Sigmoid colon (tissue), 4 donors: ENCODE measurements at regions not wholly inside any gene's neighbourhood (a gene's known extent, or its start where the extent isn't known, plus 50 kb on each side); places are given as distances from the start of the nearest gene placed in this dataset.

Source experiments
- CTCF ChIP-seq, 4 experiments: fragments of 450-650 bp in 3 of 4; fragments of 200-600 bp in 1 of 4; IDR thresholded peaks; one replicate each; pipeline ENCODE4 v1.5.1; 2016 to 2019; ENCODE audit warnings: antibody characterized with exemption in 4 of 4, mild to moderate bottlenecking in 3 of 4, moderate library complexity in 2 of 4
- EP300 ChIP-seq, 4 donors: sonication (generic); formaldehyde crosslinking; IDR thresholded peaks; one replicate each; pipeline ENCODE4 v1.6.1; 2017; ENCODE audit warnings: antibody characterized with exemption in 4 of 4
- POLR2A ChIP-seq, 2 donors: fragments of 450-650 bp; IDR thresholded peaks; one replicate each; pipeline ENCODE4 v1.6.1; 2016; ENCODE audit warnings: antibody characterized with exemption in 2 of 2, mild to moderate bottlenecking in 2 of 2, moderate library complexity in 2 of 2

- TF ChIP-seq CTCF (IDR thresholded peaks at IDR 0.05) (no peak), POLR2A (IDR thresholded peaks at IDR 0.05) (no peak), EP300 (IDR thresholded peaks at IDR 0.05) (no peak)
Observed at GRCh38 chr20:62587757-62588402, 54.4 kb upstream of the SLCO4A1 start.
